Activated CD8-positive, alpha-beta T cell treated with anti-CD3 and anti-CD28 coated beads for 36 hours (primary cell): ENCODE measurements at regions not wholly inside any gene's neighbourhood (a gene's known extent, or its start where the extent isn't known, plus 50 kb on each side); places are given as distances from the start of the nearest gene placed in this dataset.

Experiments used
- ATAC-seq: fragments of 200-7000 bp; cut with Tn5 transposase; one replicate; pipeline ENCODE4 v1.10.0; 2021; ENCODE audit warnings: mild to moderate bottlenecking, moderate library complexity
- CTCF ChIA-PET: fragments of 350-600 bp; sonication (Branson Sonifier 250); formaldehyde crosslinking; loops from one replicate; lab custom pipeline; 2021; ENCODE audit warnings: antibody characterized with exemption; lab: Charles Lee
- POLR2A ChIA-PET: fragments of 350-600 bp; sonication (Branson Sonifier 250); formaldehyde crosslinking; loops from one replicate; lab custom pipeline; 2021; ENCODE audit warnings: antibody characterized with exemption; lab: Charles Lee
- DNase-seq: peaks from one replicate; pipeline ENCODE4 v3.0.0-alpha.2; 2020
- H3K27ac Mint-ChIP-seq: one replicate; pipeline ENCODE4 v1.8.0; 2021; ENCODE audit warnings: mild to moderate bottlenecking, mixed read lengths
- H3K27me3 Mint-ChIP-seq: one replicate; pipeline ENCODE4 v1.8.0; 2021; ENCODE audit warnings: mixed read lengths
- H3K36me3 Mint-ChIP-seq: one replicate; pipeline ENCODE4 v1.8.0; 2021; ENCODE audit warnings: low read depth, mixed read lengths
- H3K4me1 Mint-ChIP-seq: one replicate; pipeline ENCODE4 v1.8.0; 2021; ENCODE audit warnings: low read depth, mixed read lengths
- H3K4me3 Mint-ChIP-seq: one replicate; pipeline ENCODE4 v1.8.0; 2021; ENCODE audit warnings: mild to moderate bottlenecking, moderate library complexity, mixed read lengths
- H3K9me3 Mint-ChIP-seq: one replicate; pipeline ENCODE4 v1.8.0; 2021; ENCODE audit warnings: mixed read lengths
- intact Hi-C: fragments of 100-400 bp; cut with micrococcal nuclease; formaldehyde crosslinking; loops from one replicate; pipeline ENCODE4 v1.10.0; 2022
- TF ChIP-seq, protein P1 (sequence below): fragments of 200-600 bp; IDR thresholded peaks from one replicate; pipeline ENCODE4 v1.8.0; 2022; ENCODE audit warnings: antibody characterized with exemption, mild to moderate bottlenecking

- no peaks in the 10 kb centered on the region for H3K27me3 Mint-ChIP-seq
- ChIA-PET POLR2A (no interaction called here), CTCF (no interaction called here)
- H3K27ac Mint-ChIP-seq = no peak overlapping the region
- H3K36me3 Mint-ChIP-seq = no peaks in the 10 kb centered on the region
- no peaks in the 10 kb centered on the region for H3K4me1 Mint-ChIP-seq
- DNase-seq (no peak), ATAC-seq (no peak)
- H3K9me3 Mint-ChIP-seq = peaks cover 2% of the 10 kb centered on the region
- TF ChIP-seq, protein P1, sequence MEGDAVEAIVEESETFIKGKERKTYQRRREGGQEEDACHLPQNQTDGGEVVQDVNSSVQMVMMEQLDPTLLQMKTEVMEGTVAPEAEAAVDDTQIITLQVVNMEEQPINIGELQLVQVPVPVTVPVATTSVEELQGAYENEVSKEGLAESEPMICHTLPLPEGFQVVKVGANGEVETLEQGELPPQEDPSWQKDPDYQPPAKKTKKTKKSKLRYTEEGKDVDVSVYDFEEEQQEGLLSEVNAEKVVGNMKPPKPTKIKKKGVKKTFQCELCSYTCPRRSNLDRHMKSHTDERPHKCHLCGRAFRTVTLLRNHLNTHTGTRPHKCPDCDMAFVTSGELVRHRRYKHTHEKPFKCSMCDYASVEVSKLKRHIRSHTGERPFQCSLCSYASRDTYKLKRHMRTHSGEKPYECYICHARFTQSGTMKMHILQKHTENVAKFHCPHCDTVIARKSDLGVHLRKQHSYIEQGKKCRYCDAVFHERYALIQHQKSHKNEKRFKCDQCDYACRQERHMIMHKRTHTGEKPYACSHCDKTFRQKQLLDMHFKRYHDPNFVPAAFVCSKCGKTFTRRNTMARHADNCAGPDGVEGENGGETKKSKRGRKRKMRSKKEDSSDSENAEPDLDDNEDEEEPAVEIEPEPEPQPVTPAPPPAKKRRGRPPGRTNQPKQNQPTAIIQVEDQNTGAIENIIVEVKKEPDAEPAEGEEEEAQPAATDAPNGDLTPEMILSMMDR = no peak
- H3K4me3 Mint-ChIP-seq = no peak overlapping the region
- intact Hi-C loops = no loop called here
These were observed 69.9 kb upstream of the ZC3H11B start for GRCh38 chr1:219682788-219683187.

- ChIA-PET CTCF (no interaction called here), POLR2A (no interaction called here)
- Mint-ChIP-seq H3K27ac (no peak overlapping the region), H3K4me3 (no peak overlapping the region), H3K9me3 (peaks cover 2% of the 10 kb centered on the region), H3K27me3 (no peaks in the 10 kb centered on the region), H3K4me1 (no peaks in the 10 kb centered on the region), H3K36me3 (no peaks in the 10 kb centered on the region)
- ATAC-seq = no peak
- intact Hi-C loops = no loop called here
- TF ChIP-seq, protein P1 = no peak
- no peak for DNase-seq
These were observed 69.0 kb upstream of the ZC3H11B start for GRCh38 chr1:219681876-219682275.

- TF ChIP-seq, protein P1 = no peak
- DNase-seq (no peak), ATAC-seq (no peak)
- no peak overlapping the region for H3K4me3 Mint-ChIP-seq
- ChIA-PET POLR2A (interaction anchor here (0.6 kb wide), 1 partner anchor 803 kb away, joined by 3 read pairs; no protein-coding TSS in a partner anchor), CTCF (no interaction called here)
- no peak overlapping the region for H3K27ac Mint-ChIP-seq
- H3K4me1 Mint-ChIP-seq = no peaks in the 10 kb centered on the region
- no peaks in the 10 kb centered on the region for H3K27me3 Mint-ChIP-seq
- H3K36me3 Mint-ChIP-seq = no peaks in the 10 kb centered on the region
- intact Hi-C loops = no loop called here
- H3K9me3 Mint-ChIP-seq = peaks cover 2% of the 10 kb centered on the region
These were observed 63.3 kb upstream of the ZC3H11B start for GRCh38 chr1:219676012-219676765.

GRCh38 chr1:219670426-219671149 is 57.7 kb upstream of the ZC3H11B start:
- no peaks in the 10 kb centered on the region for H3K9me3 Mint-ChIP-seq
- TF ChIP-seq, protein P1 = no peak
- H3K4me1 Mint-ChIP-seq = no peaks in the 10 kb centered on the region
- POLR2A ChIA-PET = no interaction called here
- DNase-seq (no peak), ATAC-seq (no peak)
- CTCF ChIA-PET = no interaction called here
- no peaks in the 10 kb centered on the region for H3K36me3 Mint-ChIP-seq
- H3K27me3 Mint-ChIP-seq = no peaks in the 10 kb centered on the region
- no peak overlapping the region for H3K27ac Mint-ChIP-seq
- intact Hi-C loops = no loop called here
- H3K4me3 Mint-ChIP-seq = no peak overlapping the region

DNA sequence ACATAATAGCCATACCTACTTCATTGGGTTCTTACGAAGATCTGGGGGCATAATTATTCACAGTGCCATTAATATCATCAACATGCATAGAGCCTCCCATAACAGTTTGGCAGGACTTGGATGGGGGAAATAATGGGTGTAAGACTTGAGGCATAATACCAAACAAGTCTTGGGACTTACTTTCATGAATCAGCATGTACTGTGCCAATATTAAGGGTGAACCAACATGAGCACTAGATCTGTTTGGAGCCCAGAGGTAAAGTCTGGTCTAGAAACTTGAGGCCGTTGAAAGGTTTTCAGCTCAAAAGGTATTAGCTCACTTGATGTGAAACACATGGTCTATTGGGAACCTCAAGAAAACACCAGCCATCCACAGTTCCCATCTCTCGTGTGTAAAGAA is 56.7 kb upstream of the ZC3H11B start:
- DNase-seq (no peak), ATAC-seq (no peak)
- Mint-ChIP-seq H3K27me3 (no peaks in the 10 kb centered on the region), H3K27ac (no peak overlapping the region), H3K4me1 (no peaks in the 10 kb centered on the region), H3K36me3 (no peaks in the 10 kb centered on the region), H3K4me3 (no peak overlapping the region), H3K9me3 (no peaks in the 10 kb centered on the region)
- intact Hi-C loops = loop anchor here (10.0 kb wide), 1 partner anchor 465 kb away; no protein-coding TSS in a partner anchor
- ChIA-PET POLR2A (no interaction called here), CTCF (no interaction called here)
- TF ChIP-seq, protein P1 = no peak
